HG02678 (cell line): ENCODE measurements at regions not wholly inside any gene's neighbourhood (a gene's known extent, or its start where the extent isn't known, plus 50 kb on each side); places are given as distances from the start of the nearest gene placed in this dataset.

ENCODE experiments used
- ATAC-seq: cut with Tn5 transposase; IDR thresholded peaks from one replicate; pipeline ENCODE4 v1.9.1; 2021; ENCODE audit warnings: mild to moderate bottlenecking, moderate library complexity; ENCODE audit not compliant: unreplicated experiment

DNA sequence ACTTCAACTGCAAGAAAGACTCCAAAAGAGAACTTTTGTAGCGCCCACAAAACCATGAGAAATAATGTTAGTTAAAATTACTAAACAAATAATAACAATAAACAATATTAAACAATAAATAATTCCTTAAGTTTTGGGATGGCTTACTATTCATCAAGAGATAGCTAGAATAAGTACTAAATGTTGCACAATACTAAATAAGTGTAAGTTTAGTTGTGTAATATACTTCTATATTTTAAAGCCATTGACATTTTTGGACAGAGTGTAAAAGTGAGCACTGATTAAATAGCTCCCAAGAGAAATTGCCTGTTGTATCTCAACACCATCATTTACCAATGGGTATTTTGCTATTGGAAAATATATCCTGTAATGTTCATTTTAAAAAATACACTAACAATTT is 166.7 kb downstream of the ALG10 start:
- ATAC-seq: no peak

DNA sequence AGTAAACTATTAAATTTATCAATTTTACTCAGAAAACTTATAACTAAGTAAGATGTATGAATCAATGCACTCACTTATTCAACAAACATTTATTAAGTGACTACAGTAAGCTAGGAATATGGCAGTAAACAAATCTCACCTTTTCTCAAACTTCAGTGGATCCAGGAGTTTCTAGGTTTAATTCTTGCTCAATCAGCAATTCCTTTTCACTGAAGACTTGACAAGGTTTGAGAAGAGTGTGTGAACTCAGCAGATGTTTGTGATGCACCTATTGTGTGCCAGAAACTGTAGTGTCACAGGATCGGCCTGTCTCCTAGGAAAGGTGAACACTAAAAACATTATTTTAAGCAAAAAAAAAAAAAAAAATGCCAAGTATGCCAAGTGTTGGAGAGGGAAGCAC is 167.8 kb downstream of the ALG10 start:
- ATAC-seq: no peak

DNA sequence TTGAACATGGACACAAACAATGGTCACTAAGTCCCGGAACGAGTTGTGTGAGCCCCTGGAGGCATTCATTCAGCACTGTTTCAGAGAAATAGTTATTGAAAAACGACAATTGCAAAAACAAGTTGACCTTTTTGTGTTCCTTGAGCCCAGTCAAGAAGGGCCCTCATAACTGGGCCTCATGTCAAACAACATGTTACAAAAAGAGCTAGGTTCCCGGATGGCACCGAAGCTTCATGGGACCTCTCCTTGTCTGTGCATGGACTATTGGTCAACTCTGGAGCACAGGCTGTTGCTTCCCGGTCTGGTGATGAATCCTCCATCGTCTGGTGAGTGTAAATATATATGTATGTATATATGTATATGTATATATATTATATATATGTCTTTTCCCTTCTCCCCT is 176.6 kb downstream of the ALG10 start:
- ATAC-seq: no peak

DNA sequence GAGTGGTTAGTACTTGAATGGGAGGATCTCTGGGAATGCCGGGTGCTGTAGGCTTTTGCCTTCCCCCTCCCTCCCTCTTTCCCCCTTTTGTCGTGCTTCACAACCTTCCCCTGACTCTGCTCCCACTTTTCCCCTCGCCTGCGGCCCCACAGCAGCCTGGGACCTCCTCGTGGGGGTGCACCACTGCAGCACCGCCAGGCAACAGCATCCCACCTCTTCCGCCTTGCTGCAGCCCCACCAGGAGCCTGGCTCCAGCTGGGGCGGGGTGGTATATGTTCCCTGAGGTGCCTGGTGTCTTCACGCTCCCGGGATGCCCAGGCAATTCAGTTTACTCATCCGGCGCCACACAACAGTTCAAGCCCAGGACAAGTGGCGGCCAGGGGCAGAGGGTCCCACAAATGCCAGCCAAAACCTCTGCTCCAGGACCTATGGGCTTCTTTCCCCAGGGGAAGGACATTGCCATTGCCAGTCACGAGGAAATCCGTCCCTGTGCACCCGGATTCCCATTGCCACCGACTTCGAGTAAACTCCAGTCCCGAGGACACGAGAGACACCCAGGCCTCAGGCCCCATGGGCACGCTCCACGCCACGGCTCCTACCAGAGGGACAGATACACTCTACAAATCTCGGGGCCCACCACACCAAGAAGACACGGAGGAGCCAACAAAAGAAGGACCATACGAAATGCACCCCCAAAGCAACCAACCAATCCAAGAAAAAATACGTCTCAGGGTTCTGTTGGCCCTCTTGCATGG is 181.7 kb downstream of the ALG10 start:
- ATAC-seq: no peak

DNA sequence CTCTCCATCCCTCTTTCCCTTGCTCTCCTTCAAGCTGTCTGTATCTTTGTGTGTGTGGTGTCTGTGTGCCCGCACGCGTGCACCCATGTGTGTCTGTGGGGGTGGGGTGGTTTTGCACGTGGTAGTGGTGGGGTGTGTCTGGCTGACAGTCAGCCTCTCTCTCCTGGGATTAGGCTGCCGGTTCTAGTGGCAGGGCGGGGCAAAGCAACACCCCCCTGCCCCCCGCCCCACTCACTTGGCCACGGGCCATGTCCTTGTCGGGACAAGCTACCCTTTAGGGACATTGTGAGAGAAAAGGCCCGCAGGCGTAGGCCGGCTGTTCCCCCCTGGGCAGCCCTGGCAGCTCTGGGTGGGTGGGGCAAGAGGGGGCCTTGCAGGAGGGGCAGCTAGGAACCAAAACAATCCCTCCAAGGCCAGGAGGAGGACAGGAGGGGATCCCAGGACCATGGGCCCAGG is 182.6 kb downstream of the ALG10 start:
- no peak for ATAC-seq

DNA sequence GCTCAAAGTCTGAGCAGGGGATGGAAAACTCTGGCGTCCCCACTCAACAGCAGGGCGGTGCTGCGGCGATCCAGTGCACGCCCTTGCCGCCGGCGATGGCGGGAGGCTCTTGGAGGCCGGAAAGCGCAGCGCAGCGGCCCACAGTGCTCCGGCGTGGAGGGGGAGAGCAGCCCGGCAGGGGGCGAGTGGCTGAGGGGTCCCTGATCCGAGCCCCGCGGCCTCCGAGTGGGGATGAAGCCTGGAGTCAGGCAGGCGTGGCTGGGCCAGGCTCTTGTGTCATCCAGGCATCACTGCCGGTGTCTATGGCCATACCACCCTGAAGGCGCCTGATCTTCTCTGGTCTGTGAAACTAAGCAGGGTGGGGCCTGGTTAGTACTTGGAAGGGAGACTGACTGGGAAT is 183.1 kb downstream of the ALG10 start:
- ATAC-seq: no peak

DNA sequence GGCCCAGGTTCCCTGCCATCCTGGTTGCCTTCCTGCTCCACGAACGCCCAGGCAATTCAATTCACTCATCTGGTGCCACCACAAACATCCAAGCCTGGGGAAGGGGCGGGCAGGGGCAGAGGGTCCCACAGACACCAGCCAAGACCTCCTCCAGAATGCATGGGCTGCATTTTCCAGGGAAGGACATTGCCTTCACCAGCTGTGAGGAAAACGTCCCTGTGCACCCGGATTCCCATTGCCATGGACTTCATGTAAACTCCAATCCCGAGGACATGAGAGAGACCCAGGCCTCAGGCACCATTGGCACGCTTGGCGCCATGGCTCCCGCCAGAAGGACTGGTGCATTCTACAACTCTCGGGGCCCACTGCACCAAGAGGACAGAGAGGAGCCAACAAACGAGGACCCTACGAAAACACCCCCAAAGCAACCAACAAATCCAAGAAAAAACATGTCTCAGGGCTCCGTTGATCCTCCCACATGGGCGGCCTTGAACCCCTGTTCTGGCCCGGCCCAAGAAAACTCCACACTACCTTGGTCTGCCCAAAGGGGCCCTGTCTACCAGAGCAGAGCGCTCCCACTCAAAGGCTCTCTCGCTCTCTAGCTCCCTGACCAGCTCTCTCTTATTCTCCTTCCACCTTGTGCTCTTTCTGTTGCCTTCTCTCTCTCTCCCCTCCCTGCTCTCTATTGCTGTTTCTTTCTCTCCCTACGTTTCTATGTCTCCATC is 183.9 kb downstream of the ALG10 start:
- ATAC-seq: no peak

DNA sequence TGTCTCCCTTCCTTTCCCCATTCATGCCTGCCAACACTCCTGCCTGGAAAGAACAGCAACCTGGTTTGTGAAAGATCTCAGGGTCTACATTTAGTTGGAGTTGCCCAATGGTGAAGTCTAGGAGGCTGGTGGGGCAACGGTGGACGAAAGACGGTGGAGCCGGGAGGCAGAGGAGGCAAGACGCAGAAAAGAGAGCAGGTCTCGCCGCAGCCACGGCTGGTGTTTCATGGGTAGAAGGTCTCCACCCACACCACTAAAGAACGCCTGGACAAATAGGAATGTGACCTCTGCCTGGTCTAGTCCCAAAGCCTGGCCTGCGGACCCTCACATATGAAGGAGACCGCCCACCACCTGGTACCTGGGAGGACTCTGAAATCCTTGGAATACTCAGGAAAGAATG is 185.6 kb downstream of the ALG10 start:
- ATAC-seq: no peak

DNA sequence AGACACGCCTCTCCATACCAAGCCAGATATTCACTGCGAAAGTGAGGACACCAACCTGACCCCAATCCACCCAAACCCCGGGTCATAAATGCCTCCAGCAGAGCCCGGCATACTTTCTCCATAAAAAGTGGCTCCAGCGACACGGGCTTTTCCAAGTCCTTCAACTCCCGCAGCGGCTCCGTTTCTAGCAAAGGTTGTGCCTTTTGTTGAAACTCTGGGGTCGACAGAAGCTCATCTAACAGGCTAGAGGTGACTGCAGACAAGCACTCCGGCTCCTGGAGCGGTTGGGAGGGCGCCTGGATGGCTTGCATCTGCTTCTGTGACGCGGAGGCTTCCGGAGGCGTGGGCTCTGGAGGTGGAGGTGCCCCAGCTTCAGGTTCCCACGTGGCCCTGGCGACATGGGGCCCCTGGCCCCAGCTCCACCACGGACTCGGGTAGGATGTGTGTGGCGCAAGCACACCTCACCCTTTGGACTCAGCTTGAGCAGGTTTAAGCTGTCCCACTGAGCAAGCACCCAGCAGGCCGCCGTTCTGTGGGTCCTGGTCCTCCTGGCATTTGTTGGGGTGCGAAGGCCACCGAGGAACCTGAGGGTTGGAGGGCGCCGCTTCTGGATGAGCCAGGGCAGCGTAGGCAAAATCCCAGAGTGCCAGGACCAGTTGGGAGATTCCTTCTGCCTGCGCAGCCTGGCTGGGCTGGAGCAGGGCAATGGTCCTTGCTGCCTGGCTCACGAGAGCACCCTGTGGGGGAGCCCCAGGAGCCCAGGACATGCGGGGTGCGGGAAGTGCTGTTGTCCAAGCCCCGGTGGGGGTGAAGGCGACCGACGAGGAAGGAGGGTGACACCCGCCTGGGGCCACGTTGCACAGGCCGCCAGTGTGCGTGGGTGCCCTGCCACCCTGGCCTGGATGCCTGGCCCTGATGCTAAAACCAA is 186.3 kb downstream of the ALG10 start:
- no peak for ATAC-seq

DNA sequence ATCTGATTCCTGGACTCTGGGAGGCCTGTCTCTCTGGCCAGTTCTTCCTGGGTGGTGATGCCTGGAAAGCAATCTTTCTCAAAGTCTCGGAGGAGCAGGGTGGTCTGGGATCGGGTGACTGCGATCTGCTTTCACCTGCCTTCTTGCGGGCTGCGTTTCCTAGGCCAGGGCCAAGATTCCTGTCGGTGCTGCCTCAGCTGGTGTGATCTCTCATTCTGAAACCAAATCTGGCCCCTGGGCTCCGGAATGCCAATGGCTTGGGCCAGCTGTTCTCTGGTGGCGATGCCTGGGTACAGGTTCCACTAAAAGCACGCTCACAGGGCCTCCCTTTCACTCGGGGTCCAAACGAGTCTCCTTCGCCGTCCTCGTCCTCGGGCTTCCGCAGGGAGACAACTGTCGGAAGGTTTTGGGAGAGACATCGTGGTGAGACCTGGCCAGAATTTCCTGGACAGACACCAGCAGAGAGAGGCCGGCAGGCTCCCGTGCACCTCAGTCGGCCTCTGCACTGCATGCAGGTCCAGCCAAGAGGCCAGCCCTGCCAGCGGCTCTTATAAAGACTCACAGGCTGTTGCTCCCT is 187.1 kb downstream of the ALG10 start:
- no peak for ATAC-seq

DNA sequence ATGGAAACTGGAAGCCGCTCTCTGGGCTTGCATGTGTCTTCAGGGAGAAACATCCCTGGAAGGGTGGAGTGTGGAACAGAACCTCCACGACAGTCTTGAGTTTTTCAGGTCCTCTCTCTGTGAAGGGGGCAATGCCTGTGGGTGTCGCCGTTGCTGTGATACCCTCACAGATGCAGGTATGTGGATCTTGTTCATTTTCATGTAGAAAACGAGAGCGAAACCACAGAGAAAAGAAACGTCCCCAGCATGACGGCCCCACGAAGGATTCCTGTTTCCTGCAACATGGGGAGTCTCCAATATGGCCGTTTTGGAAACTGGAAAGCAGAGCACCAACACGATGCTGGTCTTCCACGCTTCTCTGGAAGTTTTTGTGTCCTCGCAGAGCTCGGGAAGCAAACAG is 187.9 kb downstream of the ALG10 start:
- ATAC-seq: no peak

DNA sequence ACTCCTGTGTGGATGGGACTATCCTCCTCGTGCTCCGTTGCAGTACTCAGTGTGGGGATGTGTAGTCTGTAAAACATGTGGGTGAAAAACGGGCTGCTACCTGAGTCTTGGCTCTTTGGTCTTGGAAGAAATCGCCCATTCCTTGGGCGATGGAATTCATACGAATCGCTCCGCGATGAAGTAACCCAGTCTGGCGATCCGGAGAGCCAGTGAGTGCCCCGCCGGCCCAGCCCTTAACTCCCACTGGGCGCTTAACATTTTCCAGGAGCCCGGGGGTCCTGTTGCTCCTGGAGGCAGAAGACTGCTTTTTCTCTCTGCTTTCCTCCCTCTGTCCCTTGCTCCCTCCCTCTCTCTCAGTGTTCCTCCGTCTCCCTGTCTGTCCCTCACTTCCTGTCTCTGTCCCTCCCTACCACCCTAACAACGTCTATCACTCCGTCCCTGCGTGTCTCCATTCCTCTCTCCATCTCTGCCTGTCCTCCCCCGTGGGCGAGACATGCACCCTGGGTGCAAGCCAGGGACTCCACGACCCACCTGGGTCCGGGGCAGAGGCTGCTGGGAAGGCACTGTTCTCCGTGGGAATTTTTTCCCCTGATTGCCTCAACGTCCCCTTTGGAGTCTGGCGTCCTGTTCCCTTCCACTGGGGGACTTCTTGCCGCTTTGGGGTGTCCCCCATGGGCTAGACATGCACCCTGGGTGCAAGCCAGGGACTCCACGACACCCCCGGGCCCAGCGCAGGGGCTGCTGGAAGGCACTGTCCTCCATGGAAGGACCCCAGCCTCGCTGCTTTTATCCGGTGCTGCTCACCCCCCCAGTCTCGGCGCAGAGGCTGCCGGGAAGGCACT is 188.6 kb downstream of the ALG10 start:
- ATAC-seq: no peak

DNA sequence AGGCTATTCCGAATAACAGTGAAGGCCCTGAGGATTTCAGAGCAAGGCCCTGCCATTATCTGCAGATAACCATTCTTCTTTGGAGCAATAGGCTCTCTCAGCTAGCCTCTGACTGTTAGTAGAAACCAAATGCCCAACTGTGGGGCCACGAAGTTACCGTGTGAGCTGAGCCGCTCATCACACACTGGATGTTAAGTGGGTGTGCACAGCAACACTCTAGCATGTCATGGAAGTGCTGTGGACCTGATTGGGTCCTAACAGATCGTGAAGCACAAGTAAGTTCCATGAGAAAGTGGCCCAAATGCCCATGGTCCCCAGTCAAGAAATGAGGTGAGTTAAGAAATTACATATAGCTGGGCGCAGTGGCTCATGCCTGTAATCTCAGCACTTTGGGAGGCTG is 190.4 kb downstream of the ALG10 start:
- ATAC-seq: no peak

DNA sequence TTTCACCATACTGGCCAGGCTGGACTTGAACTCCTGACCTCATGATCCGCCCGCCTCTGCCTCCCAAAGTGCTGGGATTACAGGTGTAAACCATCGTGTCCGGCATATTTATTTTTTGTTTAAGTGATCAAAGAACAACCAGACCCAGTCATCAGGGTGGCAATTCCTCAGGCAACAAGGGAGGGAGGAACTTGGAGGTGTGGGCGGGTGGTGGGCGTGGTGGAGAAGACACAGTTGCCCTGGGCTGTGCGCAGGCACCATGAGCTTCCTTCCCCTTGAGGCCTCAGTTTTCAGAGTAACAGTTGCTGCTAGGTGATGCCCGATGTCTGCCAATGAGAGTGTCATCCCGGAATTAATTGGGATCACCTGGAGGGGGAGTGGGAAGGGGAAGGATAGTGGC is 191.7 kb downstream of the ALG10 start:
- ATAC-seq: no peak

DNA sequence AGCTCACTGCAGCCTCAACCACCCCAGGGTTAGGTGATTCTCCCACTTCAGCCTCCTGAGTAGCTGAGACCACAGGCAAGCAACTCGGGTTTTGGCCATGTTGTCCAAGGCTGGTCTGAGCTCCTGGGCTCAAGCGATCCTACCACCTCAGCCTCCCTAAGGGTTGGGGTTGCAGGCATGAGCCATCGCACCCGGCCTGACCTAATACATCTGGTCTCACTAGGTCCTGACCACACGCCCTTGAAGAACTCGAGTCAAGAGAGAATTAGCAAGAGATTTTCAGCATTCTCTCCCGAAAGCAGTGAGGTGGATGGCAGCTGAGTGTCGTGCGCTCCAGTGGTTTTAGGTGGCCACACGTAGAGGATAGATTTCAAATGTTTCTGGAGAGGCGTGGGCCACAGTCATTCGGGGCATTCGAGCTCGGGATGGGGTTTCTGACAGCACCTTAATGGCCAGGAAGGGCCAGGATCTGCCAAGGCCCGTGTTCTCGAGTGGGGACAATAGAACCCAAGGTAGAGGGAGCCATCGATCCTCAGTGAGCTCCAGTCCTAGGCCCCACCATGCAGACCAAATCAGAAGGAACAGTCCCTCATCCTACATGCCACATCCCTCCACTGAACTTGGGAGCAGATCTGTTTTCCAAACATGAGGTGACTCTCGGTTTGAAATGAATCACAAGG is 193.1 kb downstream of the ALG10 start:
- ATAC-seq: no peak

DNA sequence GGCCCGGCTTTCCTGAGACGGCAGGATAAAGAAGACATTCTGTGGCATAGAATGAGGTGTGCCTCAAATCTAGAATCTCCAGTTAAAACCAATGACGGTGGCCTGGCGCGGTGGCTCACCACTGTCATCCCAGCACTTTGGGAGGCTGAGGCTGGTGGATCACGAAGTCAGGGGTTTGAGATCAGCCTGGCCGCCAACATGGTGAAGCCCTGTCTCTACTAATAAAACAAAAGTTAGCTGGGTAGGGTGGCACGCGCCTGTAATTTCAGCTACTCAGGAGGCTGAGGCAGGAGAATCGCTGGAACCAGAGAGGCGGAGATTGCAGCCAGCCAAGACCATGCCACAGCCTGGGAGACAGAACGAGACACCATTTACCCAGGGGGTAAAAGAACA is 193.6 kb downstream of the ALG10 start:
- no peak for ATAC-seq

DNA sequence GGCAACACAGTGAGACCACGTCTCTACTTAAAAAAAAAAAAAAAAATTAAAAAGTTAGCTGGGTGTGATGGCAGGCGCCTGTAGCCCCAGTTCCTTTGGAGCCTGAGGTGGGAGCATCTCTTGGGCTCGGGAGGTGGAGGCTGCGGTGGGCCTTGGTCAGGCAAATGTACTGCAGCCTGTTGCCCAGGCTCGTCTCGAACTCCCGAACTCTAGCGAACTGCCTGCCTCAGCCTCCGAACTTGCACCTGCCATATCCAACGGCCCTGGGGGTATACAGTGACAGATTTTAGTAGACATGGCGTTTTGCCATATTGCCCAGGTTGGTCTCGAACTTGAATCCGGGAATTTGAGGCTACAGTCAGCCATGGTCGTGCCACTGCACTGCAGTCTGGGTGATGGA is 195.4 kb downstream of the ALG10 start:
- ATAC-seq: no peak

DNA sequence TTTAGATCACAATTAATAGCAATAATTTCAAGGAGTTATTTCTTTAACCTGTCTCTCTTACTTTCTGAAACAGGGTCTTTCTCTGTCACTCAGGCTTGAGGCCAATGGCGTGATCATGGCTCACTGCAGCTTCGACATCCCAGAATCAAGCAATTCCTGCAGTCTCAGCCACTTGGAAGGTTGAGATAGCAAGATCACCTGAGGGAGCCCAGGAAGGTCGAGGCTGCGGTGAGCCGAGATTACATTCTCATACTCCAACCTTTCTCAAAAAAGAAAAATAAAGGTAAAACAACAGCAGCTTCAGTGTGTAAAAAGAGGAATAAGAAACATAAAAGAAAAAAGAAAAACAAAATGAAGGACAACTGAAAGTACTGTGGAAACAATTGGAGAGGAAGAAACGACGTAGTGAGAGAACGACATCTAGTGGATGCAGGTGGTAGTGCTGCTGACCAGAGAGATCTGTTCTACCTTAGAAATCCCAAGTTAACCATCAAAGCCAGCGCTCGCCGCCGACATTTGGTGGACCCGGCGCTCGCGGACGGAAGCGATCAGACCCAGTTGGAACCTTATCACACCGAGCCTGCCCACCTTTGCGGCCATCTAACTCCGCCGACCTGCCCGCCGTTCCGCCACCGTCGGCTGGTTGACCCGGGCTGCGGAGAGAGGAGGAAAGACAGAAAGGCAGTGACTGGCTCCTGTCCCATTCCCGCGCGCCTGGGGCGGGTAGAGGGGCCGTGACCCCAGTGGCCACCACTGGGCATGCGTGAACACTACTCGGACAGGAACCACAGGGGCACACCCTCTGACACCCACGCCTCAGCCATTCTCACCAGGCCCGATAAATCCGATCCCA is 196.1 kb downstream of the ALG10 start:
- peak; percentile 89 for ATAC-seq
